GM19438 (cell line): ENCODE measurements at regions not wholly inside any gene's neighbourhood (a gene's known extent, or its start where the extent isn't known, plus 50 kb on each side); places are given as distances from the start of the nearest gene placed in this dataset.

ENCODE experiments used
- ATAC-seq: cut with Tn5 transposase; IDR thresholded peaks from one replicate; pipeline ENCODE4 v1.9.1; 2021; ENCODE audit warnings: low read depth; ENCODE audit not compliant: unreplicated experiment

DNA sequence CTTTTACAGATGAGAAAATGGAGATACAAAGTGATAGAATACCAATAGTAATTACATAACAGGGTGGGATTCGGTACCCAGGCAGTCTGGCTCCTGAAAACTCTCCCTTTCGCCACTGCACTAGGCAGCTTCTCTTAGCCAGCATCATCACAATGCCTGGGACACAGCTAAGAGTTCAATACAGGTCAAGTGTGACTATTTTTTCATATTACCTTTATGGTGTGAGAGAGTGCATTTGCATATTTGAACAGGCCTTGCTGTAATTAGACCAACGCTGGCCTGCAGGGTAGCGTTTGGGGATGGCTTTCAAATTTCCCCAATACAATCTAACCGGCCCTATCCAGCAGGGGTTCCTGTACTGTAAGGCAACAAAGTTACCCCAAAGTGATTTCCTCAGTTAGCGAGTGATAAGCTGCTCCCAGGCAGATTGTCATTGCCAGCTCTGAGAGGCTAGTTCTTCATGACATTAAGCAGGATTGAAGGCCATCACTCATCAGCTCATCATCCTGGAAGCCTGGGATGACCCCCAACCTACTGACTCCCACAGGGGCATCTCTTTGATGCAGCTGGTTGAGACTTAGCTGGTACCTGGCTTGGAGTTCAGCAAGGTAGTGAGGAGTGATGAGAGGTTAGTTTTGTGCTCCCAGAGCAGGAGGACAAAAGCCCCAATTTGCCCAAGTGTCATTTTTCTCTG is 836.8 kb upstream of the LCORL start:
- ATAC-seq = no peak

DNA sequence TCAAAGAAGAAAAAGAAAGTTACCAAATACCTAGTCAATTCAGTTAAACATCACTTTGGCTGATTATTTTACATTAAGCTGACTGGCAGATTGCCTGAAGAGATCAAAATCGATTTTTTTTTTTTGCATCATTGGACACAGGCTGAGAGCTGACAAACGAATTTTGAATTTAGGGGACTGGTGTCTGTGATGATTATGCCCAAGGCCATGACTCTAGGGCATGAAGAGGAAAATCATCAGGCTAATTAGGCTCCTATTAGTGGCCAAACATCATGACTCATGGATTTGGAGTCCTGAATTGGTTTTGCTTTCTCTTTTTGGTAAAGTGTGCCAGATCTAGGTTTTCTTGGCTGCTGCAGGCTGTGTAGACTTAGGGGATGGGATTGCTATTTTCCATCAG is 829.3 kb upstream of the LCORL start:
- ATAC-seq = no peak

DNA sequence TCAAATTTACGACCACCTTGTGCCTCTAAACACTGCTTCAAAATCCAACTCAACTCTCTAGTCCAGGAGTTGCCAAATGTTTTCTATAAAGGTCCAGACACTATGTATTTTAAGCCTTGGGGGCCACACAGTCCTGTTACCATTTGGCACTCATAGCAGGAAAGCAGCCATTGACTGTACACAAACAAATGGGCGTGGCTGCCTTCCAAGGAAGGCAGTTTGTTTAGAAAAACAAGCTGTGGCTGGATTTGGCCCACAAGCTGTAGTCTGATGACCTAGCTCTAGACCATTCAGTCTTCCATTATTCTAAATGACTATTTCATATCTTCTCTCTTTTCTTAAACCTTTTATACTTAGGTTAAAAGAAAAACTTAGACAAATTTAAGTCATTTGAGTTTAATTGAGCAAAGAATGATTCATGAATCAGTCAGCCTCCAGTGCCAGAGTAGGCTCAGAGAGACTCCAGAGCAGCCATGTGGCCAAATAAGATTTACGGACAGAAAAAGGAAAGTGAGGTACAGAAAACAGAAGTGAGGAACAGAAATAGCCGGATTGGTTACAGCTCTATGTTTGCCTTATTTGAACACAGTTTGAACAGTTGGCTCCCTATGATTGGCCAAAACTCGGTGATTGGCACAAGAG is 825.8 kb upstream of the LCORL start:
- ATAC-seq = no peak

DNA sequence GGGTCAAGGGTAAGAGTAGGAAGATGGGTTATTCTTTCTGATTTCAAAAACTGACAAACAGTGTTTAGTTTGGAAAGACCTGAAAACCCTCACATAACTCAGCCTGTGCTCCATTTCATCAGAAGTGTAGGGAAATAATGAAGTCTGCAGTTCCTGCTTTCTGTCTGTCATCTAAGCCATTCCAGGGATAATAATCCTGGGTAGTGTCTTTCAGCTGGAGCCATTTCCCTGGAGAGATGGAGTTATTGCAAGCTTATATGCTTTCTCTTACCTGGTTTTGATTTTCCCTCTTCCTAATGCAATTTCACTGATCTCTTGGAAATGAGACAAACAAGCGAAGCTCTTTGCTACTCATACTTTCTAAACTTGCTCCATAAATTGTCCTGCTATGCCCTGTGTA is 824.8 kb upstream of the LCORL start:
- ATAC-seq = no peak

DNA sequence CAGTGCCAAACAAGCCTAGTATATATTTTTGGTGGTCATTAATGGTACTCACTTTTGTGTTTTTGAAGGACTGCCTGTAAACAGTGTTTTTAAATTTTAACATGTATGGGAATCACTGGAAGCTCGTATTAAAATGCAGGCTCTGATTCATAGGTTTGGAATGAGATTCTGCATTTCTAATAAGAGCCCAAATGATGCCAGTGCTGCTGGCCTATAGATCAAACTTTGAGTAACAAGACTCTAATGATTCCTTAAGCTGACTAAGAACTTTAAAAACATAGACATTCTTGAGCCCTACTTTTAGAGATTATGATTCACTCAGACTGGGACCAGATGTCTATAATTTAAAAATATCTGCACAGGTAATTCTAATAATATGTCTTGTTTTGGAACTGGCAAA is 823.2 kb upstream of the LCORL start:
- ATAC-seq = no peak

DNA sequence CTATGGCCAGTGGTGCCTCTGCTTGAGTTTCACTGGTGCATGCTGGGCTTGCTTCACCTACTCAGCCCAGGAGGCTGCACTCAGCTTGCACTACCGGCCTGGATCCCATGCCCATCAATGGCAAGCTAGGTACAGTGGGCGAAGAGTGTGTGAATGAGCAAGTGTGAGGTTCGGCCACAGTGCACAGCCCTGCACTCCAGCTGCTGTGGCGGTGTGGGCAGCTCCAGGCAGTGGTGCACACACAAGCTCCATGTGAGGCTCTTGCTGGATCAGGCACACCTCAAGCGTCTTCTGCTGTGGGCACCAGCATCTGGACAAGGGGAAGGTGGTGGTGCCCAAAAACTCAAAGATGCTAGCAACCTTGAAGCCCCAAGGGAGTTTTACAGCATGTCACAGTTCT is 820.9 kb upstream of the LCORL start:
- ATAC-seq = no peak

DNA sequence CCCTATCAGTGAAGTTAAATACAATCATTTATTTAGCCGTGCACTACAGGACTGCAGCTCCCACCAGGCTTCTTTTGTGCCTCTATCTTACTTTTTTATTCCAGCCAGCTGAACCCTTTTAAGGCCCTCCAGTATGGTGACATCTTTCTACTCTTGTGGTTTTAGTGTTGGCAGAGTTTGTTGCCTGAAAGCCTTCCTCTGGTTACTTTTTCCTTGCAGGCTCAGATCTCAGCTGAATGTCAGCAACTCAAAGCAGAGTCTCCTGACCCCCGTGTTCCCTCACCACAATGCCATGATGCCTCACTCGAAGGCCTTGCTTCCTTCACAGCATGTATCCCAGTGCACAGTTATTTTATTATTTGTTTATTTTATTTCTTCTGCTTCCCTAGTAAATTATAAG is 818.9 kb upstream of the LCORL start:
- ATAC-seq = no peak

DNA sequence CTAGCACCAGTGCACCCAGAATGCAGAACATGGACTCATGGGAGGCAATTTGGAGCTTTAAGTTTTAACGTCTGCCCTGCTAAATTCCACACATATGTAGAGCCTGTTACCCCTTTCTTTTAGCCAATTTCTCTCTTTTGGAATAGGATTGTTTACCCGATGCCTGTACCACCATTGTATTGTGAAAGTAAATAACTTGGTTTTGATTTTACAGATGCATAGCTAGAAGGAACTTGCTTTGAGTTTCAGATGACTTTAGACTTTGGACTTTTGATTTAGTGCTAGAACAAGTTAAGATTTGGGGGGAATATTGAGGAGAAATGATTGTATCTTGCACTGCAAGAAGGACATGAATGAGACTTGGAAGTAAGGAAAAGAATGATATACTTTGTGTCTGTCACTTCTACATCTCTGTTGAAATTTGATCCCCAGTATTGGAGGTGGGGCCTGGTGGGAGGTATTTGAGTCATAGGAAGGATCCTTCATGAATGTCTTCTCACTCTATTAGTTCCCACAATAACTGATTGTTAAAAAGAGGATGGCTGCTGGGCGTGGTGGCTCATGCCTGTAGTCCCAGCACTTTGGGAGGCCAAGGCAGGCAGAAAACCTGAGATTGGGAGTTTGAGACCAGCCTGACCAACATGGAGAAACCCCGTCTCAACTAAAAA is 794.8 kb upstream of the LCORL start:
- ATAC-seq = no peak

DNA sequence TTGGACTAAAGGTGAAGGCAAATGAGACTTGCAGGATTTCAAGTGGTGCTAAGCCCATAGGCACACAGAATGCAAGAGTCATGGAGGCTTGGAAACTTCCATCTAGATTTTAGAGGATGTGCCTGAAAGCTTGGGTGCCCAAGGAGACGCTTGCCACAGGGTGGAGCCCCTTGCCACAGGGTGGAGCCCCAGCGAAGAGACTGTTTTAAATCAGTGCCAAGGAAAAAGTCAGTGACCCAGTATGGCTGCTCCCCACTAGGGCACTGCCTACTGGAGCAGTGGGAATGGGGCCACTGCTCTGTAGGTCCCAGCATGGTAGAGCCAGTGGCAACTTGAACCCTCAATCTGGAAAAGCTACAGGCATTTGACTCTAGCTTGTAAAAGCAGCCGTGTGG is 794.2 kb upstream of the LCORL start:
- no peak for ATAC-seq

DNA sequence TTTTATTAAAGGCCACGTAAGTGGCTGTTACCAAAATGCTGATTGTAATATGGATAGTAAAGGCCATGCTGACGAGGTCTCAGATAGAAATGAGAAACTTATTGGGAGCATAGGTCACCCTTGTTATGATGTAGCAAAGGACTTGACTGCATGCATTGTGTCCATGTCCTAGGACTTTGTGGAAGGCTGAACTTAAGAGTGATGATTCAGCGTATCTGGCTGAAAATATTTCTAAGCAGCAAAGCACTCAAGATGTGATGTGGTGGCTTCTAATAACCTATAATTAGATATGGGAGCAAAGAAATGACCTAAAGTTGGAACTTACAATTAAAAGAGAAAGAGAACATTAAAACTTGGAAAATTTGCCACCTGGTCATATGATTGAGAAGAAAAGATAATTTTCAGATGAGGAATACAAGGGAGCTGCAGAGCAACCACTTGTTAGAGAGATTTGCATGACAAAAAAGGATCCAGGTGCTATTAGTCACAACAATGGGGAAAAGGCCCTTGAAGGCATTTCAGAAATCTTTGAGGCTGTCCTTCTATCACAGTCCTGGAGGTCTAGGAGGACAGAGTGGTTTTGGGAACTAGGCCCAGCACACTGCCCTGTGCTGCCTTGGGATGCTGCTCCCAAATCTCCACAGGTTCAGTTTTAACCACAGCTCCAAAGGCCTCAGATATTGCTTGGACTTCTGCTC is 793.7 kb upstream of the LCORL start:
- no peak for ATAC-seq

DNA sequence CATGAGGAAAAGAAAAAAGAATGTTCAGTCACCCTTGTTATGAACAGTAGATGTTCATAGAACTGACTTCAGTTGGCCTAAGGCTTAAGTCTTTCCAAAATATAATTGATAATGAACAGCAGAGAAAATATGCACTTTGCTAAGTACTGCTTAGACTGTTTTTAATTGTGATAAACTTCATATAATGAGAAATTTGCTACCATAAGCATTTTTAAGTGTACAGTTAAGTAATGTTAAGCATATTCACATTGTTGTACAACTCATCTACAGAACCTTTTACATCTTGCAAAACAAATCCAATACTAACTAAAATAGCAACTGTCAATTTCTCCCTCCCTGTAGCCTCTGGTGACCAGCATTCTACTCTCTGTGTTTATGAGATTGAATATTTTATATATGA is 792.2 kb upstream of the LCORL start:
- ATAC-seq = no peak

DNA sequence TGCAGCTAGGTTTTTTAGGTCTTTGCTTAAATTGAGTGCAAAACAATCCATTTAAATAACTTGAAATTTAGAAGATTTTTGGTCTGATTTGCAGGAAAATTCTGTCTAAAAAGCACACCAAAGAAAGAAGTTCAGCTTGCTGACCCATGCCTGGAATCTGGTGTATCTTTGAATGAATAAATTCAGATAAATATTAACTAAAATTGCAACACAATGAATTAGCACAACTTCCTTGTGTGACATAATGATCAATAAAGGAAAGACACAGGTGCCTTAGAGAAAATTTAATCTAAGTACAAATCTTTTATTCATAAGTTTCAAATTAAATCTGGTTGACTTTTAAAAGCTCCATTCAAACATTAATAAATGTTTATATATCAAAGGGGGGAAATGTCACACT is 791.5 kb upstream of the LCORL start:
- ATAC-seq = no peak

DNA sequence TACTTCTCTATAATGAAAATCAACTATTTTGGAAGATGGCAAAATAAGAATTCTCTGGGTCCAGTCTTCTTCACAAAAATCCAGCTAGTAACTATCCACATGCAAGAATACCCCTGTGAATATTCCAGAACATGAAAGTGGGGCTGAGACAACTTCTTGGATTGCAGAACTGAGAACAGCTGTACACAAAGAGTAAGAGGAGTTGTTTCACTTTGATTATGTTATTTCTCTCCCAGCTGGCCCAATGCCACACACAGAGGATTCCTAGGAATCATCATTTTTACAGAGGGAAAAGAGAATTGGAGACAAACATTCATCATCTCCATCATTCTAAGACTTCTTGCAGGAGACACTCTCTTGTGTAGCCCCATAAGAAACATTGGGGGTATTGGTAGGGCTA is 782.2 kb upstream of the LCORL start:
- ATAC-seq = no peak

DNA sequence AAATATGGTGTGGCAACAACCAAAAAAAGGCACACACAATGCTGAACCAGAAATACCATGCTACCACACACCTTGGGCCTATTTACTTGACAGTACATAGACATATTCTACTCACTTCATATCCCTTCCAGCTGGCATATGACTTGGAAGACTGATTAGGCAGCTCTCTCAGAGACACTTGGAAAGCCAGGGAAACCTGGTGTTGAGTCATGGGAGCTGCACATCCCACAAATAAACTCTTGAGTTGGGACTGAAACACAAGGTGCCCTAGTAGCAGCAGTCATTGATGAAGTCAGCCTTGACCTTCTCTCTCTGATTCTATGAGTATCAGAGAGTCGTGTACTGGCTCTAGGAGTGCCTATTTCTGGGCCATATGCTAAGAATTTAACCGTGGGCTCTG is 776.6 kb upstream of the LCORL start:
- ATAC-seq = no peak

DNA sequence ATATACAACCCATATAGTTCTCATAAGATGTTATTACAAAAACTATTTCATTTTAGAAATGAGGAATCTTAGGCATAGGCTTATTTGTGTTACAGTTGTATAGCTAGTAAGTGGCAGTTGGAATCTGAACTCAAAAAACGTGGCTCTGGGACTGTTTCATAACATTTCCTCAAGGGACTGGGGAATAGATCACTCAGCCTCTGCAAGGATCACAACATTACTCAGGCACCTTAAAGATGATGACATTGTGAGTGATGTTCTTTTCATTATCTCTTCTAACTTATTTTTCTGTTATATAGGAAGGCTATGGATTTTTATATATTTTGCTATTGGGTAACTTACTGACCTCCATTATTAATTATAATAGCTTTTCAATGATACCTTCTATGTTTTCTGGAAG is 774.2 kb upstream of the LCORL start:
- no peak for ATAC-seq

DNA sequence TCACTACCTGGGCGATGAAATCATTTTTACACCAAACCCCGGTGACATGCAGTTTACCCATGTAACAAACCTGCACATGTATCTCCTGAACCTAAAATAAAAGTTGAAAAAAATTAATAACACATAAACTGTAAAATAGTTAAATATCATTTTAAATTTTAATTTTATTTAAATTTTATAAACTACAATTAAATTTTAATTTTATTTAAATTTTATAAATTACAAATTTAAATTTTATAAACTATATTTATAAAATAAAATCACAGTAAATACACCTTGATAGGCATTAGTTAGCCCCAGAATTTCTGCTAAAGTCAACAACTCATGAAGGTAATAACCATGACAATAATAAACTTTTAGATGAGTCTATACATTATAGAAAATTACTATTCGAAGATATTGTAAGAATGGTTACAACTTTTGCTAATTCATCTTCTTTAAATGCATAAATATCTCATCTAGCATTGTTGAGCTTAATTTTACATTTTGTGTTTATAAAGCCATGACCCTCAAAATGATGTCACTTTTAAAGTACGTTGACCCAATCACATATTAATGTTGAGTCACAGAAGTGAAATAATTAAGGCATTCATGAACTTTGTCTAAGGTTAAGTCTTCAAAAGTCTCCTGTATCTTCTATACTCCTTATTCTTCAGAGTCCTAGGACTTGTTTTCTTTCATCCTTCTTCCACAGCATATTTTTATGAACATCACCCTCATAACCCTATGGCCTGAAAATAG is 755.8 kb upstream of the LCORL start:
- ATAC-seq = no peak

DNA sequence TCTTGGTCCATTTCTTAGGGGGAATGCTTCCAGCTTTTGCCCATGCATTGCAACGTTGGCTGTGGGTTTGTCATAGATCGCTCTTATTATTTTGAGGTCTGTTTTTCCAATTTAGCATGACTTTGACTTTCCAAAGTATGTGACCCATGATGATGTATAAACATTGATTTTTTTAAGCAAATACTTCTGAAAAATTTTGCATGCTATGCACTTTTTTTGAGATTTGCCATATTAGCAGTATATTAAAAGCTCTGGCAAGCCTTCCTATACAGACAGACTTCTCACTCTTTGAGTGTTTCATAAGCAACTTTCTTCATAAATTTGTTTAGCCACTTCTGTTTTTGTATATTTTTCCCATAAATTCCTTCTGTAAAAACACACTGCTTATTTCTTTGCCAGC is 746.4 kb upstream of the LCORL start:
- ATAC-seq = no peak

DNA sequence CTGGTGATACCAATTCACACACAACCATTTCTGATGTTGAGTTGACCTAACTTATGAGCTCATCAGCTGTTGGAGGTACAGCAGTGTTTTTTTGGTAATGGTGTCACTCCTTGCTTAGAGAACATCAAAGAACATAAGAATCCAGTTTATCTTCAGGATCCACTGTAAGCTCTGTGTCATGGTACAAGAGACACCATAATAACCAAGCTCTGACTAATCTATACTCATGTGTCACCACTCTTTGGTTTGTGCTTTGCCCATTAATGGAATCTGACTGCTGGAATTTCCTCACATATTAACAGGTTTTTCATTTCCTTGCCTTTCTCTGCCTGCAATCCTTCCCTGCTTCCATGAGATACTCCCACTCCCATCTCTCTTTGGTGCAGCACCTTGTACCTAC is 735.1 kb upstream of the LCORL start:
- no peak for ATAC-seq

DNA sequence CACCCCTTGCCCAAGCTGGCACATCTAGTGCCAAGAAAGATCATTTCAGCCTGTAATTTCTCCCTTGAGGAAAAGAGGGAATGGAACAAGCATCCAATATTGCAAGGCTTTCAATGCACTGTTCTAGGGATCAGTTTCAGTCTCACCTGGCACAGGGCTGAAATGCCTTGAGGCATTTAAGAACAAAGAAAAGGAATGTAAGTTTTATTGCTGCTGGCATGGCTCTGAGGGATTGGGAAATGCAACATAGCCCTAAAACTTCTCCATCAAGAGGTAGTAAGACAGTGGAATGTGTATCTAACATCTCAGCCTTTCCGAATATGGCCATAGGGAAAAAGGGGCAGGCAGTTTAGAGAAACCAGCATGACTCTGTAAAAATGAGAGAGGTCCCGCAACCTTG is 732.6 kb upstream of the LCORL start:
- ATAC-seq = no peak

DNA sequence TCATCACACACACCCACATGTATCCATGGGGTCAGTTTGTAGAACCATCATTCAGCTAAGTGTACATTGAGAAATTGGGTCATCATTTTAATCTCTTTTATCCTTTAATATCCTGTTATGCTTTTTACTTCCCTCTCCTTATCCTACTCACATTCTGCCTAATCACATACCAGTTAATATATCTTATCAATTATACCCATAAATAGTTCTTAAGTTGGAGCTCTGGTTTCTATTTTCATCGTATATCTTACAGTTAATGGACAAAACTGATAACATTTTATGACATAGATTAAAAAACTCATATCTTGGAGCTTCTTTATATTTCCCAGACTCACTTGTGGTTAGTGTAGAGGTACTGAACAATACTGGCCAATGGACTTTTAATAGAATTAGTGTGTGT is 729.5 kb upstream of the LCORL start:
- ATAC-seq = no peak

DNA sequence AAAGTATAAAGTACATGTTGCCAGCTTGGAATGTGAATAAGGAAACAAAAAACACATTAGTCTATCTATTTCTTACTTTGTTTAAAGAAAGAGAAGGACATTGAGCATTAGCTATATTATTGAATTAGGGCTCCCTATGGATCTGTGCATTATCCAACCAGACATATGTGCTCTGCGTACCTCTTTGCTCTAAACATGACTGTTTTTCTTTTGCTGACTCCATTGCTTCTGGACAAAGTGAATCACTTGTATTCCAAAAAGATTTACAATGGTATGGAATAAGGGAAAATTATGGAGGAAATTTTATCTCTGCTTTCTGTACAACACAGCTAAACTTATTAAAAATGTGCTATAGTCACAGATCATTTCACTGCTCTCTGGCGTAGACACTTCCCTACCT is 727.8 kb upstream of the LCORL start:
- ATAC-seq = no peak
